HG02571 (cell line): ENCODE measurements at regions not wholly inside any gene's neighbourhood (a gene's known extent, or its start where the extent isn't known, plus 50 kb on each side); places are given as distances from the start of the nearest gene placed in this dataset.

Experiments
- ATAC-seq: cut with Tn5 transposase; IDR thresholded peaks from one replicate; pipeline ENCODE4 v1.9.1; 2021; ENCODE audit warnings: mild to moderate bottlenecking, moderate library complexity; ENCODE audit not compliant: unreplicated experiment

GRCh38 chr7:106957766-106958165 lies 86.7 kb upstream of the PRKAR2B start:
- no peak for ATAC-seq

GRCh38 chr7:106959753-106960152 lies 84.8 kb upstream of the PRKAR2B start:
- ATAC-seq = peak; percentile 51

GRCh38 chr7:106962751-106963150 lies 81.8 kb upstream of the PRKAR2B start:
- no peak for ATAC-seq

DNA sequence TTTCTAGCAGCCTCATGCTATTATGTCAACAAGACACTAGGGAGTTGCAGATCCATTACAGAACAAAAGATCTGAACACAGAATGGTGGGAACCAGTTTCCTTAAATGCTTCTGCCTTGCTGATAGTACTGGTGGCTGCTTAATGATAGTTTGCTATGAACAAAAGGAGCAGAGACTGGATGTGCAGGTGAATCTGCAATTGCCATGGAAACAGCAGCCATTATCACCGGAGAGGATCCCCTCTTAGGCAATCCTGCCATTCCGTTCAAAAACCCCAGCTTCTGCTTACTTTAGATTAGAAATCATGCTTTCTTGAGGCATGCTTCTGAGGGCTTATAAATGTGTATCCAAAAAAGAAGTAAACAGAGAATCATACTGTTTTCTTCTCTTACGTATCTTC lies 80.0 kb upstream of the PRKAR2B start:
- ATAC-seq = no peak

DNA sequence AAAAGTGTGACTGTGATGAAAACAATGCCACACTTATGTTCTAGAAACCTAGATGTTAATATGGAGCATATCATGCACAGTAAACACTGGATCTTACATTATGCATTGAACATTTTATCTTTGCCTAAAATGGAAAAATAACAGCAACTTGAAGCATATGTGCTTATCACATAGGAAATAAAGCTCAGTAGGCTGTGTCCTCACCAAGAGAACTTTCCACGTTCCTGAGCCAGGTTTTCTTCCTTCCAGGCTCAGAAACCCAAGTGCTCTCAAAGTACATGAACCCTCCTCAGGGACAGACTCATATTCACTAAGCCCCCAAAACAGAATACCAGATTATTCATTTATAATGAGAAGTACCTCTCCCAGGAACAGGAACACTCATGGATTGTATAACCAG lies 79.4 kb upstream of the PRKAR2B start:
- no peak for ATAC-seq

GRCh38 chr7:106966121-106966520 lies 78.4 kb upstream of the PRKAR2B start:
- ATAC-seq = no peak

DNA sequence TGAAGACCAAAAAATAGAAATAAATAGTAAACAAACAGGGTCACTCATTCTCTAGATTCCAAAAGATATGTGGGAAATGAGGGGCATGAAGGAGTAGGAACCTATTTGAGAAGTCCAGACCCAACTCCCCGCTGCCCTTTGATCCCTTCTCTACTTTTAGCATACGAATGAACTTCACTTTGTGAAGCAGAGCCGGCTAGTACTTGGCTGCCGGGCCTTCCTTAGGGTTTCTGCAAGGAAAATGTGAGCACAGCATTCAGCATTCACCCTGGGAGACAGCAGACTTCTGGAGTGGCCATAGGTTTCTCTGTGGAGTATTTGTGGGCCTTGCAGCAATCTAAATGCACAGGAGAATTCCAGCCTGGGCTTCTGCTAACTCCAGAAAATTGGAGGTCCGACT lies 76.3 kb upstream of the PRKAR2B start:
- ATAC-seq = no peak

DNA sequence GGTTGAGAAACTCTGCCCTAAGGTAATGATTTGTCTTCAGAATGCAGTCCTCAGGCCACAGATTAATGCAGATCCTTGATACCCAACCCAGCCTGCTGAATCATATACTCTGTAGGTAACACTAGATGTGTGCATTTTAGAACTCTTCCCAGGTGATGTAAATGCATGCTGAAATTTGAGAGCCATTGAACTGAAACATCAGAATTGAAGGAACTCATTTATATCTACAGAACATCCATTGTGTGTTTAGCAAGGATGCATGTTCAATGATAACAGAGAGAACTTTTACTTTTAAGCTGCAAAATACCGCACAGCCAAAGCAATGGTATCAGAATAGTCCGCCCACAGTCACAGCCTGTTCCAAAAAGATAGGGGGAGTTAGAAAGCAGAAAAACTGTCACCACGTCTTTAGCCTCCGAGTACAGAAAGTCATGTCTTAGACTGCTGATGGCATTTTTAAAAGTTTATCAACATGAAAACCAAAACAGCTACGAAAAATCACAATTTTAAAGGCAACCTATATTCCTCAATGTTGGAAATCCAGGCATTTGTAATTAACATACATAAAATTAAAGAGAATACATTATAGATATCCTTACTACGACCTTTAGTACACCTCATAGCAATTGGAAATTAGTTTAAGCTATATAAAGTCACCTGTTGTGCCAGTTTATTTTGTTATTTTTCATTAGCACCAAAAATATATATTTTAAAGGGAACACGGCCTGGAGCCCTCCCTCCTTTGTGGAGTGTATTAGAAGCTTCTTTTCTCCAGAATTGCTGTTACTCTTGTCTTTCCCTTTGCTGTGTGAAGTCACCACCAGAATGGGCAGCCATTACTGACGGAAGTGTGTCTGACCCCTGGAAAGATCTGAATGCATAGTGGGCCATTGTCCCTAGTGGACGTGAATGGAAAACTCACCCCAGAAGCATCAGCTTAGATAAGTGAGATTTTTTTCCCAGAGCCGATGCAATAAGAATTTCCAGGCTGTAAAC lies 65.8 kb upstream of the PRKAR2B start:
- ATAC-seq = no peak

DNA sequence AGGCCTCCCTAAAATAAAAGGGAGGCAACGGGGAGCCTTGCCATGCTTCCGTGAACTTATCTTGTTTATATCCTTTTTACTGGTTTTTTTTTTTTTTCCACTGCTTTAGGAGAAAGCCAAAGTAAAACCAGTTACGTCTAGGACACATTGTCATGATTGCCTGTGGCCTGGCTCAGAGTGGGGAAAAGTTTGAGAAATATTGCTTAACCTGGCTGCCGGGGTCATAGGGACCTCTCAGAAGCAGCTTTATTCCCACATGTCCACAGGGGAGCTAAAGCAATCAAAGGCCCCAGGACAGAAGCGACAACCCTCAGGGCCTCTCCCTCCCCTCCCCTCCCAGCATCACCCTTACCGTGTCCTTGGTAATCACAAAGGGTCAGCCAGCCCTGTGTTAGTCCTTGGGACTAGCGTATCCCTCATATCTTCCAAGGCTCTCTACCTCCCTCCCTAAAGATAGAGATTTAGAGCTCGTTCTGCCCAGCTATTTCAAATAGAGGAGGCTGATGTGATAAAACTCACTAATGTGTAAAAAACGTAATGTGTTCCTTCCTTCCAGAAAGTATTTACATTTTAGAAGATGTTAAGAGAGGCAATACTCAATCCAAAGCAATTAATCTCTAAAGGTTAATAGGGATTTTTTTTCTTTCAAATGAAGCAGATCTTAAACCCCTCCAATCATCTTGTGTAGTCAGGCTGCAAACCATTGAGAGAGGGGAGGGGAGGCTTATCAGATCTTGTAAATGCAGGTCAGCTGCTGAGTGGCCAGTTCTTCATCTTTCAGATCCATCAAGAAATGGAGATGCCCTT lies 64.8 kb upstream of the PRKAR2B start:
- ATAC-seq = no peak

GRCh38 chr7:106980358-106980685 lies 64.2 kb upstream of the PRKAR2B start:
- ATAC-seq = no peak

- no peak for ATAC-seq
Observed at GRCh38 chr7:106982415-106982814, 62.1 kb upstream of the PRKAR2B start.

- ATAC-seq = no peak
Observed at GRCh38 chr7:106984034-106984433, 60.5 kb upstream of the PRKAR2B start.

GRCh38 chr7:106986450-106986977 lies 58.0 kb upstream of the PRKAR2B start:
- no peak for ATAC-seq

DNA sequence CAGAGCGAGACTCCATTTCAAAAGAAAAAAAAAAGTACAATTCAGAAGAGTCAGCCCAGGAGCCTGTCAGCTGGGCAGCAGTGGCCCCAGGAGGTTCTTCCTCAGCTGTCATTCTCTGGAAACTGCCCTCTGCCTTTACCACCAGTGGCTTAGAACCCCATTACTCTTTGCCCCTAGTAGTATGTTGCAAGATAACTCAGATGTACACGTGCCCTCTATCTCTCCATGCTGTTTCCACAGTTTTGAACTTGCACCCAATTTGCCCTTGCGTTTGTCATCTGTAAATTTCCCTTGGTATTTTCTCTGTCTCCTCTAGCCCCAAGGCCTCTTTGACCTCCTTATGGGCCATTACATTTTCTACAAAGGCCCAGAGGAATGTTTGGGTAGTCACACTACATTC lies 56.7 kb upstream of the PRKAR2B start:
- no peak for ATAC-seq

- ATAC-seq = no peak
Observed at GRCh38 chr7:106992511-106992910, 52.0 kb upstream of the PRKAR2B start.
